HG02973 (cell line): ENCODE measurements at regions not wholly inside any gene's neighbourhood (a gene's known extent, or its start where the extent isn't known, plus 50 kb on each side); places are given as distances from the start of the nearest gene placed in this dataset.

Source experiments
- ATAC-seq: cut with Tn5 transposase; IDR thresholded peaks from one replicate; pipeline ENCODE4 v1.9.1; 2021; ENCODE audit warnings: moderate library complexity; ENCODE audit not compliant: unreplicated experiment

DNA sequence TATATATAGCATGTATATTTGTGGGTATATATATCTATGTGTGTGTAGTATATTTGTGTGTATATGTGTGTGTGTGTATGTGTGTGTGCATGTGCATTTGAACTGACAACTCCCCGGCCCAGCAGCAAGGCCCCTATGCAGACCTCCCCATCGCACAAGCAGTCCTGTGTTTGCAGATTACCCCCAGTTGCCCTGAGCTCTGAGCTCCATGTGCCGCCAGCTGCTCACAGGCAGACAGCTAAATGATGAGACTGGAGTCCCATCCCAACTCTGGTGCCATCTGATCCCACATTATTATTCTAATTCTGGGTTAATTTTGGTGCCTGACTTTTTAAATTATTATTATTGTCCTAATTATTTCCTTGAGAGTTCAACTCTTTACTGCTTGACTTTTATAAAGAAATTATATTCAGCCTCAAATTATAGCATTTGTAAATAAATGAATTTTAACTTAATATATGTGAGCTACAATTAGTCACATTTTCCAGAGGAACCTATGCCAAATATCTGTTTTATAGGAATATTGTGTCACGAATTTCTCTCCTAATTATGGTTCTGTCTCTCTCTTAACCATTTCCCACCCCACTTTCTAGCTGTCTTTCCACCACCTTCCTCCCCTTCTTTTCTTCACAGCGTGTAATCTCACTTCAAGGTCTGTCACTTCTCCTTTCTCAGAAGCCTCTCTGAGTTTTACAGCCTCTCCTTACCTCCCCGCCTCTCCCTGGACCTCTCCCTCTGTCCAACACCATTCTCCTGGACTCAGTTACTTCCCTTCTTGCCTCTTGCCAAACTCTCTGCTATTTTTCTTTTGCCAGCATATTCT is 90.6 kb upstream of the SYNDIG1 start:
- no peak for ATAC-seq

DNA sequence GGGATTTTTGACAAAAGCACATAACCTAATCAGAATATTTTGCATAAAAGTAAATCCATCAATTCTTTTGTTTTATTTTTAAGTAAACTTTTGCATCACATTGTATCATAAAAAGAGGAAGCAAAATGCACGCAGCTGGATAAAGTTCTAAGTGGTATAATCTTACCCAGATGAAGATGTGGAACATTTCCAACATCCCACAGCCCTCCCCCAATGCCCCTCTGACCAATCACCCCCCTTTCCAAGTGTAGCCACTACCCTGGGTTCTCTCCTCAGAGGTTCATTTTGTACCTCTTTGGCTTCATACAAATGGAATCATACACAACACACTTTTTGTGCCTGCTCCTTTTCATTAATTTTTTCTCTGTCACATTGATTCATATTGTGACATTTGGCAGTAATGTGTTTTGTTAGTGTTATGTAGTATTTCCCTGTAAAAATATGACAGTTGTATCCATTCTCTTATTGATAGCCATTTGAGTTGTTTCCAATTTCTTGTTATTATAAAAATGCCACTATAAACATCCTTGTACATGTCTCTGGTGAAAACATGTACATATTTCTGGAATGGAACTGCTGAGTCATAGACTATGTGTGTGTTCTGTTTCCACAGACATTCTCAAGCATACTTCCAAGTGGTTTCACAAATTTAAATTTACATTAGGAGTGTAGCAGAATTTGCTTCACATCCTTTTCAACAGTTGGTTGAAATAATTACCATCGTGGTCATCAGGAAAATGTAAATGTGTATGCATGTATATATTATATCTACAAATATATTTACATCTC is 92.9 kb upstream of the SYNDIG1 start:
- no peak for ATAC-seq

DNA sequence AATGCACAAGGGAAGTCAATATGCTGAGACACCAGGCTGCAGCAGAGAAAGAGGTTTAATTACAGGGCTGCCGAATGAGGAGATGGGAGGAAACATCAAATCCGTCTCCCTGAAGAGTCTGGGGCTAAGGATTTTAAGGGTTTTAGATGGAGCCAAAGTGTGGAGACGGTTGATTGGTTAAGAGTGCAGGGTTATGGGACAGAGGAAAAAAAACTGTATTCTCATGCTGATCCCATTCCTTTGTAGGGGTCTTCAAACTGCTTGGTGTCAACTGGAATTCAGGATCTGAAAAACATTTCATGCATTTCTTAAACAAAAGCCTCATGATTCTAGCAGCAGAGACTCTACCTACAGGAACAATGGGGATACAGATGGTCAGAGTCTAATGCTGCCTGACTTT is 96.1 kb upstream of the SYNDIG1 start:
- no peak for ATAC-seq

DNA sequence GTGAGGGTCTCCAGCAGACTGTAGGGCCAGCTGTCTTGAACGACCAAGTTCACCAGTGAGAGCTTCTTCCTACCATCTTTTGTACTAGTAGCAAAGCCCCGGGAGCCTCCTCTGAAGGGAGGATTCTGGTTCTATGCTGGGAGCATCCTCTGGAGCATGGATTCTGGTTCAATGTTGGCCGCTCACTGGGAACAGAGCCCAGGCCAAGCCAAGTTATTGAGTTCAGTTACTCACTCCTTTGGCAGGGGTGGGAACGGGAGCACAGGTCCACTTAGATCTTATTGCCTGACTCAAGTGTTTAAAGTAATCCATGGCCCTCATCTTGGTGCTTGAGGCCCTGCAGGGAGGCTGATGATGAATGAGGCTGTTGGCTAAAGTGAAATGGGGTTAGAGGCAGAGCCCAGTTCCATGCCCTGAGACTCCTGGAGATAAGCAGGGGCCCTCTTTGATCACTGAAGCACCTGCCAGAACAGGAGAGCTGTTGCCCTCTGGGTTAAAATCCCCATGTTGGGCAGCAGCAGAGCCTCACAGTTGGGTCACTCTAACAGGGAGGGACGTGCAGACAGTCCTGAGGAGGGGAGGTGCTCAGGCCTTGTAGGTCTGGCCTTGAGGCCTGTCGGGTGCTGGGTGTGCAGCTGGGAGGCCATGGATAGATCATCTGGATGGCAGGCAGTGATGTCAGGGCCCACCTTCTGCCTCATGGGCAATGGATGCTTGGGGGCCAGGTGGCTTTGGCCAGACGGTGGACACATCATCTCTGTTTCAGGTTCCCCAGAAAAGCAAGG is 98.3 kb upstream of the SYNDIG1 start:
- ATAC-seq = no peak

DNA sequence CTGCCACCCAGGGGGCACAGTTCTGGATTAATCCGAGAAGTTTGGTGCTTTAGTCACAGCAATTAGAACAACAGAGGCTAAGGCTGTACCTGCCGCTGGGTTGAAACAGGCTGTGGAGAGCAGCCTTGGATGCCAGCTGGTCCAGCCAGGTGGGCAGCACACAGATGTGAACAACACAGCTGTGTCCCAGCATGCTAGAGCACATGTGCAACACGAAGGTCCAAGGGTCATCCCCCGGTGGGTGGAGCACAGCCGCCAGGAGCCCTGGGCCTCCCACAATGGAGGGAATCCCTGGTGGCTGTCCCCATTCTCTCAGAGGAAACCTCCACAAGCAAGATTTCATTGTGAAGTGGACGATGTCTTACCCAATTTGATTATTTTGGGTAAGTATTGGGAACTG is 99.2 kb upstream of the SYNDIG1 start:
- no peak for ATAC-seq

DNA sequence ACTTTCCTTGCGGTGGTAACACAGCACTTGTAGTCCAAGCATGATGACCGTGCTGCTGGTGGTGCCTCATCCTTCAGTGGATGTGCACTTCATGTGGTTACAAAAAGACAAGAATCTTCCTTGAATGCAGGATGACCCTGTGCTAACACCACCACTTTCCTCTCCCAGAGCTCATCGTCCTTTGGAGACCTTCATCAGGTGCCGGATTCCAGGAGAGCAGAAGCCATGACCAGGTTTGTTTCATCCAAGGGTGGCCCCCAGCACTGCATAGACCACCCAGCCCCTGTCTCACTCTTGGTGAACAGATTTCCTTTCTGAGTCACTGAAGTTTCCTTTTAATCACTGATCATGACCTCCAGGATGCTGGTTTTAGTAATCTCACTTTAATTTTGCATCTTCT is 101.2 kb upstream of the SYNDIG1 start:
- no peak for ATAC-seq

DNA sequence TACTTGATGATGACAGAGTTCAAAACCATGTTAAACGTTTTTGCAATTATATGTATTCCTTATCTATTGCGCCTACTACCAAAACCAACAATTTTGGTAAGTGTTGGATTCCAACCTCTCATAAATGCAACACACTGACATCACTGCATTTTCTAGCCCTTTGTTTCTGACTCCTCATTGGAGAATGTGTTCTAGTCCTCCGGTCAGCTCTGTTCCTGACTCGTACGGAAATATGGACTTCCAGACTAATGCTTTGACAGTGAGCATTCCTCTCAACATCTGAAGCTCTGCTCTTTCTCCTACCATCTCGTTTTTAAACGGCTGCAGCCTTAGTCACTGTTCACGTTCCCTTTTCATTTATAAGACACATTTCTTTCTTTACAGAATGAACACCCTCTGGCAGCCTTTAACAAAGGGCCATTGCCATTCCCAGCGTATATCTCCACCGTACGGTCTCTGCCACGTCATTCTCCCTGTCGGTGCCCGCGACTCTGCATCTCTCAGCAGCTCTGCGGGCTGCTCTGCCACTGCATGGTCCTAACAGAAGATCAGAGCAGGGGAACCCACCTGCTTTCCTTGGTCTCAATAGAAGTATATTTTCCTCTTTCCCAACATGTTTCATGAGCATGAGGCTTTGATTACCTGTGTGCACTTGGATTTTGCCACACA is 103.0 kb upstream of the SYNDIG1 start:
- no peak for ATAC-seq

DNA sequence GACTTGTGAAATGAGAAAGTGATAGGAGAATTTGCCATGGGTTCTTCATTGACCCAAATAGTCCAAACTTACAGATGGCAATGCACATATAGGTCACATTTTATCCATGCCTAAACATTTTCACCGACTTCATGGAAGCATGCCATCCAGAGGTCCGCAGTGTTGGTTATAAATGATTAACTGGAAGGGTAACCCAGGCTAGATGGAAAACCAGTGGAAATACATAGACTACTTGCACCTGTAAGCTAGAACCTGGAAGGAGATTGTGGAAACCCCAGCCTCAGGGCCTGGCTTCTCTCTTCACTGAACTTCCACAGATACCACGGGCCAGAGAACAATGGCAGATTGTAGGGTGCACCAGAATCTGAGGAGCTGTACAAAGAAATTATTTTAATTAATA is 103.8 kb upstream of the SYNDIG1 start:
- ATAC-seq = no peak

DNA sequence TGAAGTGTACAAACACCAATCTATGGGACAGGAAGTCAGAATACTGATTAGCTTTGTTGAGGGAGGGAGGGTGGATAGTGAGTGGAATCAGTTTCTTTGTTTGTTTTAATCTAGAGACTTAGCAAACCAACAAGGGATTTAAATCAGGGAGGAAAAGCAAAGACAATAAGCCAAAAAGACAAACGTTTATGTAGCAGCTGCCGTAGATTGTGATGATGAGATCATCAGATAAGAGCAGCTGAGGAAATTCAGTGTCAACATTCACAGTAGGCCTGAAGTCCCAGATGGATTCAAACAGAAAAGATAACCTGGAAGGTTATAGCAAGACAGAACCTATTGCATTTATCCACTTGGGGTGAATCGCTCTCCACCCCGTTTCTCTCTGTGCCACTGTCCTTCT is 104.9 kb upstream of the SYNDIG1 start:
- ATAC-seq = no peak

DNA sequence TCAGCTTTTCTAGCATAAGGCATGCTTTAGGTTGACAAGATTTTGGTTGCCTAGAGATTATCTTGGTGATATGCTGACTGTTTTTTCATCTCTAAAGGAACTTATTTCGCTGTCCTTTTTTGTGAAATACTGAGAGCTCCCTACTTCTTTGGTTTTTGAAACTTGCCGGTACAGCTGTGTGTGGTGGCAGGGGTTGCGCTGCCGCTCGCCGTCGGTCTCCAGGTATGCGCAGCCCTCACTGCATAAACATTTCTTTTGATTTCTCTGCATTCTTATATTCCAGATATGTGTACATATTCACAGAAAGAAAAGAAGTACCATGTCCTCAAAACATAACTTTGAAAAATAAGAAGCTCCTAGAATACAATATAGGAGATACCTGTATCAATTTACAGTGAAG is 106.4 kb upstream of the SYNDIG1 start:
- no peak for ATAC-seq

DNA sequence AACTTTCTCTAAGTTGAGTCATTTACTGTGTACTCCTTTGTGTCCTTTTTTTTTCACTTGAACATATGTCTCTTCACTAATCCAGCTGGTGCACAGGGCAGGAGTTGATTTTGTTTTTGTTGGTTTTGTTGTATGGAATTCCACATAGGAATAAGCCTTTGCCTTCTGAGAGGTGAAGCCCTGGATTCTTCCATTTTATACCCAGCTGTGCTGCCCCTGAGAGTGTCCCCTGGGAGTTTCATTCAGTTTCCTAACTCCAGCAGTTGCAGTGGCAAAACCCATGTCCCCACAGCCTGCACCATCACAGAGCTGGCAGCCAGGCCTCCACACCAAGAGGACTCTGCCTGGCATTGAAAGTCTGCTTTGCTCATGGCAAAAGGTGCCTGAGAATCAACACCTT is 107.3 kb upstream of the SYNDIG1 start:
- ATAC-seq = no peak

DNA sequence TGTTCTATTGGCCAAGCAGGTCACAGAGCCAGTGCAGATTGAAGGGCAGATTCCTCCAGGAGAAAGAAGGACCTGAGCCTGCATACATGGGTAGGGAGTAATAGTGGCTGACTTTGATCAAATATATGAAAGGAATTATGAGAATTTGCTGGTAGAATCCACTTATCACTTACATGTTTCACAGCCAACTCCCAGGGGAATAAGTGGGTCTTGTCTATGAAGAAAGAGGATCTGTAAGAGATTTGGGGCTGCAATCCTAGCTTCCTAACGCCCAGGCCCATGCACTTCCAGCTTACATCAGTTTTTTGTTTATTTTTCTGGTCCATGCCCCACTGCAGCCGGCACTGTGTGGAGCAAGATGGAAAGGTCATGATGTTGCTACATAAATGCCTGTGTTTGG is 107.9 kb upstream of the SYNDIG1 start:
- no peak for ATAC-seq

DNA sequence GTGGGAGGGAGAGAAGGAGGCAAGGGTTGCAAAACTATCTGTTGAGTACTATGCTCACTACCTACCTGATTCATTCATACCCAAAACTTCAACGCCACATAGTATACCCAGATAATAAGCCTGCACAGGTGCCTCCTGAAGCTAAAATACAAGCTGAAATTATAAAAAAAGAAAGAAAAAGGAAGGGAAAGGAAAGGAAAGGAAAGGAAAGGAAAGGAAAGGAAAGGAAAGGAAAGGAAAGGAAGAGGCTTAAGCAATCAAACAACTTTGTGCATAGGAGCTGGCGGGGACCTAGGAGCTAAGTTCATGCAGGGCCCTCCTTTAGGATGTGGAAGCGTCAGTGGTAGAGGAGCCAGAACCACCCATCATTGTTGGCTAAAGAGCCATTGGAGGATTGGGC is 108.9 kb upstream of the SYNDIG1 start:
- no peak for ATAC-seq

DNA sequence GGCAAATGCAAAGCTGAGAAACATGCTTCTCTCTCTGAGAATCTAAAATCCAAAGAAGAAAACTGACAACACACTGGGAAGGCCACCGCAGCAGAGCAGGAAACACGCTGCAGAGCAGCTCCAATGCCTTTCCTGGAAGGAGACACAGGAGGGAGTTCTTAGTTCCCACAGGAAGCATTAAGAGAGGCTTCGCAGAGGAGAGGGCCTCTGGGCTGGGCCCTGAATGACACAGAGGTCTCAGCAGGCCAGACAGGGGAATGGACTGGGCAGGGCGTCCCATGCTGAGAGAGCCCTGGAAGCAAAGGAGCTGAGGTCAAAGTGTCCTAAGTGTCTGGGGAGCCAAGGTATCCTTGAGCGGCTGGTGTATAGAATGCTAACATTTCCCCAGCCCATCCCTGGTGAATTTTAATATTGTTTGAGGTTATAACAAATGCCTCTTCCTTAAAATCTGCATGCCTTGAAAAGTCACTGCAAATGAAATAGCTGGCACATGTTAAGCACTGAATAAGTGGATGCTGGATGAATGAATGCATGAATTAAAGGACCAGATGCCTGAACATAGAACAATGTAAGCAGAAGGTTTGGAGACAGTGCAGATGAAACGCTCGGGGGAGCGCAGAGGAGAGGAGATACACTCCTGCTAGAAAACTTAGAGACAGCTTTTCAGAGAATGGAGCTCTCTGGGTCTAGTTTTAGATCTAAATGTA is 110.0 kb upstream of the SYNDIG1 start:
- no peak for ATAC-seq

DNA sequence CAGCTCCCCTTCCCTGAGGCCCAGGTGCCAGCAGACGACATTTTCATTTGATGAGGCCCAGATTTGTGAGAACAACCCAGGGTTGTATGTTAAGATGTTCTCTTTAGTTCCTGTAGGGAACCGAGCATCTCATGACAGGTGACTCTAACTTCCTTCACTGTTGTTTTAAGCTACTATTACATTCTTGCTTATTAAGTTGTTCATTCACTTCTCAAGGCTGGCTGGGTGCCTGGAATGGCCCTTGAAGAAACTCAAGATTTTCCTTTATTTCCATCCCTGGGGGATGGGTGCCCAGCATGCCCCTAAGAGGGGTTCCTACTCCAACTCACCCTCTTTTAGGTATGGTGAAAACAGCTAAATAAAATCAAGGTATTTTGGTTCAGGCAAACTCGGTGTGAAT is 111.5 kb upstream of the SYNDIG1 start:
- no peak for ATAC-seq

DNA sequence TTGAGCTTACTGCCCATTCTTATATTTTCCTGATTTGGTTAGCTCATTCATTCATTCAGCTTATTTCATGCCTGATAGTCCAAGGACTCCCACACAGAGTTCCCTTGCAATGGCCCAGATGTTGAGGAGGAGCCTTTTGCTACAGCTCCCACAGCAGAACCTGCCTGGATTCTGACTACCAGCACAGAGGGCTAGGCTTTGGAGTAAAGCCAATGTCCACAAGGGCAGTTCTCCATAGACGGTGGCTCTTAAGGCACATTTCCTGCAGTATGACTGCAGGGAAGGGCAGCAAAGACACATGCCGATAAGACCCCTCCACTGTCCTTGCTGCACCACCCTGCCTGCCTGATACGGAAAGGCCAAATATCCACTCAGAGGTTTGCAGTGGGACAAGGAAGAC is 112.3 kb upstream of the SYNDIG1 start:
- ATAC-seq = no peak

DNA sequence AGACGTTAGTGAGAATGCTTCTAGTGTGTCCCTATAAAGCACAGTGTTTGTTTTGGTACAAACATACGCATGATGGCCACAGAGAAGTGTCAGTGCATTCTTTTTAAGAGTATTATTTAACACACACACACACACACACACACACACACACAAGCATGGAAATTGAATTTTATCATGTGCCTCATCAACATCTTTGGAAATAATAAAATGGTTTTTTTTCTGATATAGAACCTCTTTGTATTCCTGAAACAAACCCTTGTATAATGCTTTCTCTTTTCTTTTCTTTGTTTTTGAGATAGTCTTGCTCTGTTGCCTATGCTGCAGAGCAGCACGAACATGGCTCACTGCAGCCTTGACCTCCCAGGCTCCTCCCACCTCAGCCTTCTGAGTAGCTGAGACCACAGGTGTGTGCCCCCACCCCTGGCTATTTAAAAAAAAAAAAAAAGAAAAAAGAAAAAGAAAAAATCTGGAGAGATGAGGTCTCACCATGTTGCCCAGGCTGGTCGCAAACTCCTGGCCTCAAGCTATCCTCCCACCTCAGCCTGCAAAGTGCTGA is 116.2 kb upstream of the SYNDIG1 start:
- no peak for ATAC-seq

DNA sequence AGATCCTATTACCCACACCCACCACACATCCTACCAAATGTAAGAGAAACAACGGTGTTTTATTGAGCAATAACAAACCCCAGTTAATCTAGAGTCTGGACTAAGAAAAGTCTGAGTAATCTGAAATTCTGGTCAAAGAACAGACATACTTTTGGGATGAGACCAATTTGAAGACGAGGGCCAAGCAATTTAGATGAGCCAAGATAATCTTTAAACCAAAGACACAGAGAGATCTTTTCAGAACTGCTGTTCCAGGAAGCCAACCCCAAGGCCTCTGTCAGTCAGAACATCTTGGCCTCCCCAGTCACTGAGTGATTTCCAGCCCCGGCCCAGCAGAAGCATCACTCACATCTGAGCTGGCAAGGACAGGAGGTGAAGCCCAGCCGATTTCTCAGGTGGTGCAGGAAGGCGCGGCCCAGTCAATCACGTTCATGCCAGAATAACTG is 118.5 kb upstream of the SYNDIG1 start:
- ATAC-seq = no peak

DNA sequence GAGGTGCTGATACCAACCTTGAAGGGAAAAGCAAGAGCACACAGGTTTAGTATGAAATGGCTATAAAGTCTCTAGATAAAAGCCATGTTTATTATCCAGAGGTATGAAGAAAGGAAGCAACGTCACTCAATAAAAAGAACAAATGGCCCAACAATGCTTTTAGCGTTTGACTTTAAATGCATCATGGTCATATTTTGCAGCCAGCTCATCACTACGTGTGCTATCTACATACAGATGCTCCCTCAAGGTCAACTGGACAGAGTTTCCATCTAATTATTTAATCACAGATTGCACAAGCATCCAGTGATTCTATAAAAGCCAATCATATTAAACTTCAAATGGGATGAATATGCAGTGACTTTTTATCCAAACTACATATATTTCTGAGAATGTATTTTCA is 127.6 kb upstream of the SYNDIG1 start:
- ATAC-seq = no peak

DNA sequence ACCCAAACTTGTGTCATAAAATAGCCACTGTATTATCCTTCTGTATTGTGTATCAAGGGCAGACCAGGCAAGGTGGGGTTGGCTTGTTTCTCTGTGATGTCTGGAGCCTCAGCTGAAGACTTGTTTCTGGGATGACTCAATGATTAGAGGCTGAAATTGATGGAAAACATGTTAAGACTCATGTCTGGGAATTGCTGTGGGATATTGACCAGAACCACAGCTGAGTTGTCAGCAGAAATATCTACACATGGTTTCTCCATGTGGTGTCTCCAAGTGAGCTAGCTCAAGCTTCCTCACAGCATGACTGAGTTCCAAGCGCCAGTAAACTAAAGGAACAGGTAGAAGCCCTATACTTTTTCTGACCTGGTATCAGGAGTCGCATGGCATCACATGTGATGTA is 128.5 kb upstream of the SYNDIG1 start:
- ATAC-seq = no peak
